HepG2 (cell line): ENCODE measurements at regions not wholly inside any gene's neighbourhood (a gene's known extent, or its start where the extent isn't known, plus 50 kb on each side); places are given as distances from the start of the nearest gene placed in this dataset.

ENCODE experiments used
- CREM ChIP-seq, 2 experiments: sonication (generic) in 1 of 2; formaldehyde crosslinking in 1 of 2; IDR thresholded peaks; 2 replicates each; pipeline versions ENCODE4 v1.4.0 to v1.6.1; 2016 to 2020; ENCODE audit warnings: antibody characterized with exemption in 1 of 2, mild to moderate bottlenecking in 1 of 2, missing genetic modification reagents in 1 of 2
- PAF1 ChIP-seq: IDR thresholded peaks from 2 replicates; pipeline ENCODE4 v1.6.1; 2016; ENCODE audit warnings: missing genetic modification reagents, missing compliant biosample characterization
- POLR2AphosphoS2 ChIP-seq: IDR thresholded peaks from 2 replicates; pipeline ENCODE4 v1.6.1; 2011; ENCODE audit warnings: low read depth, low read length, improper control_type of control experiment
- RXRA ChIP-seq: sonication (generic); formaldehyde crosslinking; IDR thresholded peaks from 2 replicates; pipeline ENCODE4 v1.5.1; 2020; ENCODE audit warnings: missing genetic modification reagents
- TAF1 ChIP-seq: sonication (generic); formaldehyde crosslinking; IDR thresholded peaks from 2 replicates; pipeline ENCODE4 v1.4.0; 2020; ENCODE audit warnings: missing genetic modification reagents
- TBP ChIP-seq: sonication (generic); formaldehyde crosslinking; IDR thresholded peaks from 2 replicates; pipeline ENCODE4 v1.5.0; 2020; ENCODE audit warnings: missing genetic modification reagents
- U2AF1 ChIP-seq: fragments of 200-400 bp; formaldehyde crosslinking; optimal IDR thresholded peaks from 2 replicates; pipeline ENCODE3; 2017; ENCODE audit warnings: mild to moderate bottlenecking, low read depth, low read length
- ZNF691 ChIP-seq: sonication (generic); formaldehyde crosslinking; IDR thresholded peaks from 2 replicates; pipeline ENCODE4 v1.4.0; 2020; ENCODE audit warnings: missing genetic modification reagents, low read depth, mild to moderate bottlenecking, borderline replicate concordance
- TF ChIP-seq, protein P1 (sequence below): sonication (generic); formaldehyde crosslinking; IDR thresholded peaks from 2 replicates; pipeline ENCODE4 v1.5.0; 2020; ENCODE audit warnings: mild to moderate bottlenecking, missing genetic modification reagents, moderate library complexity
- TF ChIP-seq, protein P2 (sequence below): sonication (generic); formaldehyde crosslinking; IDR thresholded peaks from 2 replicates; pipeline ENCODE4 v1.4.0; 2020; ENCODE audit warnings: missing genetic modification reagents
- TF ChIP-seq, protein P3 (sequence below): sonication (generic); formaldehyde crosslinking; IDR thresholded peaks from 2 replicates; pipeline ENCODE4 v1.8.1; 2023; ENCODE audit warnings: missing genetic modification reagents, inconsistent platforms, borderline replicate concordance

DNA sequence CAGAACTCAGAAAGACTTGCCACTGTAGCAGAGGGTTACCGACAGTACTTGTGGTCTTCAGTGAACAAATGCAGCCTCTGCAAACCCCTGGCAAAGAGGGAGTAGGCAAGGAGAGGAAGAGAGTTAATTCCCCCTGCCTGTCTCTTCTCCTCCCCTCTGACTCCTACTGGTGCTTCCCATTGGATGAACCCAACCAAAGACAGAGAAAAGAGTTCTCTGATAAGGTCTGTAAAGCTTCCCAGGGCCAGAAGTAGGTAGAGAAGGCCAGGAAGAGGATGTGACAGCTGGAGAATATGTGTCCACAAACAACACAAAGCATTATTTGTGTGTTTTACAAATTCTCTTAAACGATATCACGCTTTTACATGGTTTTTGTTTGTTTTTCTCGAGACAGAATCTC is 66.6 kb upstream of the GPCPD1 start:
- TF ChIP-seq RXRA (CRISPR knock-in tag) (no peak), TBP (CRISPR knock-in tag) (no peak), TAF1 (CRISPR knock-in tag) (no peak), U2AF1 (no peak), POLR2AphosphoS2 (no peak), ZNF691 (CRISPR knock-in tag) (no peak), PAF1 (CRISPR knock-in tag) (no peak), CREM (IDR thresholded peaks at IDR 0.05) (no peak), CREM (CRISPR knock-in tag; IDR thresholded peaks at IDR 0.05) (no peak)
- TF ChIP-seq, protein P1, sequence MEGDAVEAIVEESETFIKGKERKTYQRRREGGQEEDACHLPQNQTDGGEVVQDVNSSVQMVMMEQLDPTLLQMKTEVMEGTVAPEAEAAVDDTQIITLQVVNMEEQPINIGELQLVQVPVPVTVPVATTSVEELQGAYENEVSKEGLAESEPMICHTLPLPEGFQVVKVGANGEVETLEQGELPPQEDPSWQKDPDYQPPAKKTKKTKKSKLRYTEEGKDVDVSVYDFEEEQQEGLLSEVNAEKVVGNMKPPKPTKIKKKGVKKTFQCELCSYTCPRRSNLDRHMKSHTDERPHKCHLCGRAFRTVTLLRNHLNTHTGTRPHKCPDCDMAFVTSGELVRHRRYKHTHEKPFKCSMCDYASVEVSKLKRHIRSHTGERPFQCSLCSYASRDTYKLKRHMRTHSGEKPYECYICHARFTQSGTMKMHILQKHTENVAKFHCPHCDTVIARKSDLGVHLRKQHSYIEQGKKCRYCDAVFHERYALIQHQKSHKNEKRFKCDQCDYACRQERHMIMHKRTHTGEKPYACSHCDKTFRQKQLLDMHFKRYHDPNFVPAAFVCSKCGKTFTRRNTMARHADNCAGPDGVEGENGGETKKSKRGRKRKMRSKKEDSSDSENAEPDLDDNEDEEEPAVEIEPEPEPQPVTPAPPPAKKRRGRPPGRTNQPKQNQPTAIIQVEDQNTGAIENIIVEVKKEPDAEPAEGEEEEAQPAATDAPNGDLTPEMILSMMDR = no peak
- TF ChIP-seq, protein P2, sequence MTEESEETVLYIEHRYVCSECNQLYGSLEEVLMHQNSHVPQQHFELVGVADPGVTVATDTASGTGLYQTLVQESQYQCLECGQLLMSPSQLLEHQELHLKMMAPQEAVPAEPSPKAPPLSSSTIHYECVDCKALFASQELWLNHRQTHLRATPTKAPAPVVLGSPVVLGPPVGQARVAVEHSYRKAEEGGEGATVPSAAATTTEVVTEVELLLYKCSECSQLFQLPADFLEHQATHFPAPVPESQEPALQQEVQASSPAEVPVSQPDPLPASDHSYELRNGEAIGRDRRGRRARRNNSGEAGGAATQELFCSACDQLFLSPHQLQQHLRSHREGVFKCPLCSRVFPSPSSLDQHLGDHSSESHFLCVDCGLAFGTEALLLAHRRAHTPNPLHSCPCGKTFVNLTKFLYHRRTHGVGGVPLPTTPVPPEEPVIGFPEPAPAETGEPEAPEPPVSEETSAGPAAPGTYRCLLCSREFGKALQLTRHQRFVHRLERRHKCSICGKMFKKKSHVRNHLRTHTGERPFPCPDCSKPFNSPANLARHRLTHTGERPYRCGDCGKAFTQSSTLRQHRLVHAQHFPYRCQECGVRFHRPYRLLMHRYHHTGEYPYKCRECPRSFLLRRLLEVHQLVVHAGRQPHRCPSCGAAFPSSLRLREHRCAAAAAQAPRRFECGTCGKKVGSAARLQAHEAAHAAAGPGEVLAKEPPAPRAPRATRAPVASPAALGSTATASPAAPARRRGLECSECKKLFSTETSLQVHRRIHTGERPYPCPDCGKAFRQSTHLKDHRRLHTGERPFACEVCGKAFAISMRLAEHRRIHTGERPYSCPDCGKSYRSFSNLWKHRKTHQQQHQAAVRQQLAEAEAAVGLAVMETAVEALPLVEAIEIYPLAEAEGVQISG = no peak
- TF ChIP-seq, protein P3, sequence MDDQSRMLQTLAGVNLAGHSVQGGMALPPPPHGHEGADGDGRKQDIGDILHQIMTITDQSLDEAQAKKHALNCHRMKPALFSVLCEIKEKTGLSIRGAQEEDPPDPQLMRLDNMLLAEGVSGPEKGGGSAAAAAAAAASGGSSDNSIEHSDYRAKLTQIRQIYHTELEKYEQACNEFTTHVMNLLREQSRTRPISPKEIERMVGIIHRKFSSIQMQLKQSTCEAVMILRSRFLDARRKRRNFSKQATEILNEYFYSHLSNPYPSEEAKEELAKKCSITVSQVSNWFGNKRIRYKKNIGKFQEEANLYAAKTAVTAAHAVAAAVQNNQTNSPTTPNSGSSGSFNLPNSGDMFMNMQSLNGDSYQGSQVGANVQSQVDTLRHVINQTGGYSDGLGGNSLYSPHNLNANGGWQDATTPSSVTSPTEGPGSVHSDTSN = no peak
